ENCODE measurements at regions not wholly inside any gene's neighbourhood (a gene's known extent, or its start where the extent isn't known, plus 50 kb on each side); places are given as distances from the start of the nearest gene placed in this dataset.
"Not testable (repeated sequence)": the region's sequence is repeated elsewhere in the genome, so short reads cannot be mapped to it uniquely, and the experiment has no call there.

- DNase-seq, result no peak
Measured at GRCh38 chr12:84117190-84117589, 795.4 kb downstream of the SLC6A15 start.

GRCh38 chr12:84113666-84114065 lies 798.9 kb downstream of the SLC6A15 start:
- DNase-seq, result no peak

GRCh38 chr12:84103886-84104285 lies 808.7 kb downstream of the SLC6A15 start:
- DNase-seq, result not testable (repeated sequence)

GRCh38 chr12:84101963-84102362 lies 810.6 kb downstream of the SLC6A15 start:
- not testable (repeated sequence) for DNase-seq

GRCh38 chr12:84099591-84099990 lies 813.0 kb downstream of the SLC6A15 start:
- not testable (repeated sequence) for DNase-seq

GRCh38 chr12:84091651-84092050 lies 820.9 kb downstream of the SLC6A15 start:
- no peak for DNase-seq

GRCh38 chr12:84089356-84089755 lies 823.2 kb downstream of the SLC6A15 start:
- no peak for DNase-seq

- DNase-seq, result no peak
Measured at GRCh38 chr12:84085046-84085445, 827.6 kb downstream of the SLC6A15 start.

GRCh38 chr12:84079626-84080025 lies 833.0 kb downstream of the SLC6A15 start:
- DNase-seq, result no peak

- DNase-seq, result no peak
Measured at GRCh38 chr12:84077679-84078078, 834.9 kb downstream of the SLC6A15 start.

GRCh38 chr12:84075991-84076390 lies 836.6 kb downstream of the SLC6A15 start:
- DNase-seq, result no peak

GRCh38 chr12:84073401-84073800 lies 839.2 kb downstream of the SLC6A15 start:
- DNase-seq, result no peak

GRCh38 chr12:84072961-84073360 lies 839.6 kb downstream of the SLC6A15 start:
- no peak for DNase-seq

GRCh38 chr12:84070292-84070691 lies 842.3 kb downstream of the SLC6A15 start:
- DNase-seq, result no peak

GRCh38 chr12:84069699-84070098 lies 842.9 kb downstream of the SLC6A15 start:
- DNase-seq, result no peak

GRCh38 chr12:84069198-84069597 lies 843.4 kb downstream of the SLC6A15 start:
- no peak for DNase-seq

GRCh38 chr12:84058136-84058535 lies 854.5 kb downstream of the SLC6A15 start:
- no peak for DNase-seq

GRCh38 chr12:84054811-84055210 lies 857.8 kb downstream of the SLC6A15 start:
- DNase-seq, result no peak

- no peak for DNase-seq
Measured at GRCh38 chr12:84047881-84048280, 864.7 kb downstream of the SLC6A15 start.

GRCh38 chr12:84046859-84047258 lies 865.7 kb downstream of the SLC6A15 start:
- DNase-seq, result no peak

GRCh38 chr12:84043355-84043754 lies 869.2 kb downstream of the SLC6A15 start:
- DNase-seq, result no peak

GRCh38 chr12:84038242-84038641 lies 874.4 kb downstream of the SLC6A15 start:
- no peak for DNase-seq

- no peak for DNase-seq
Measured at GRCh38 chr12:84036912-84037311, 875.7 kb downstream of the SLC6A15 start.

GRCh38 chr12:84035766-84036165 lies 876.8 kb downstream of the SLC6A15 start:
- DNase-seq, result no peak

- no peak for DNase-seq
Measured at GRCh38 chr12:84034871-84035270, 877.7 kb downstream of the SLC6A15 start.

- no peak for DNase-seq
Measured at GRCh38 chr12:84033162-84033561, 879.4 kb downstream of the SLC6A15 start.
